ENCODE measurements at regions not wholly inside any gene's neighbourhood (a gene's known extent, or its start where the extent isn't known, plus 50 kb on each side); places are given as distances from the start of the nearest gene placed in this dataset.

- TF ChIP-seq POLR2AphosphoS5 (IDR thresholded peaks at IDR 0.05; ENCODE audit: low read depth, low read length) = no peak
- TF ChIP-seq POLR2A (IDR thresholded peaks at IDR 0.05; ENCODE audit: low read depth, low read length) = no peak
These were observed 88.1 kb upstream of the ZNF81 start for GRCh38 chrX:47748576-47748975.
